Spinal cord (tissue), 9 donors: ENCODE measurements at regions not wholly inside any gene's neighbourhood (a gene's known extent, or its start where the extent isn't known, plus 50 kb on each side); places are given as distances from the start of the nearest gene placed in this dataset.
A peak's percentile ranks its signal among the peaks of the same experiment; 100 is the strongest.
"Not testable (repeated sequence)": the region's sequence is repeated elsewhere in the genome, so short reads cannot be mapped to it uniquely, and the experiment has no call there.

Source experiments
- DNase-seq, 6 donors: peaks; one replicate each; pipeline versions ENCODE4 v3.0.0 to v3.0.0-alpha.2; 2013 to 2015; ENCODE audit warnings: low spot score in 6 of 6, low read depth in 4 of 6
- H3K27ac ChIP-seq: one replicate; pipeline ENCODE4 v1.5.1; 2013; ENCODE audit warnings: low read depth, low read length, control low read depth
- H3K27me3 ChIP-seq: one replicate; pipeline ENCODE4 v1.6.1; 2013; ENCODE audit warnings: low read length; ENCODE audit not compliant: control insufficient read depth, insufficient read depth
- H3K36me3 ChIP-seq: one replicate; pipeline ENCODE4 v1.6.1; 2013; ENCODE audit warnings: low read length; ENCODE audit not compliant: control insufficient read depth, insufficient read depth
- H3K4me1 ChIP-seq: one replicate; pipeline ENCODE4 v1.6.1; 2013; ENCODE audit warnings: low read length; ENCODE audit not compliant: control insufficient read depth, insufficient read depth
- H3K4me3 ChIP-seq: one replicate; pipeline ENCODE4 v1.5.1; 2013; ENCODE audit warnings: low read depth, low read length, control low read depth
- H3K9me3 ChIP-seq: one replicate; pipeline ENCODE4 v1.6.1; 2013; ENCODE audit warnings: low read length; ENCODE audit not compliant: control insufficient read depth, insufficient read depth
- WGBS: methylation state at CpG from one replicate; pipeline ENCODE4 v1.1.5; 2013; ENCODE audit warnings: missing lambda C conversion rate; ENCODE audit not compliant: insufficient coverage; 5-methylcytosine and 5-hydroxymethylcytosine counted together
- donor health status: healthy.

GRCh38 chr10:63965846-63966245 lies 444.6 kb downstream of the REEP3 start:
- no CpG with 5 or more reads among the region's 4 CpGs for WGBS
- Histone ChIP-seq H3K27me3 (no peaks in the 10 kb centered on the region), H3K4me1 (no peaks in the 10 kb centered on the region), H3K36me3 (no peaks in the 10 kb centered on the region), H3K4me3 (no peak overlapping the region), H3K27ac (no peak overlapping the region), H3K9me3 (no peaks in the 10 kb centered on the region)
- DNase-seq: peak in 1 of 6 donors; percentile 49

GRCh38 chr10:63972949-63973827 lies 452.0 kb downstream of the REEP3 start:
- Histone ChIP-seq H3K36me3 (no peaks in the 10 kb centered on the region), H3K4me1 (no peaks in the 10 kb centered on the region), H3K4me3 (no peak overlapping the region), H3K27me3 (no peaks in the 10 kb centered on the region), H3K27ac (no peak overlapping the region), H3K9me3 (no peaks in the 10 kb centered on the region)
- 83% methylated on average over 49 of the region's 51 CpGs for whole genome bisulfite sequencing
- DNase-seq: no peak

- DNase-seq: peak in 2 of 6 donors; percentile 17 to 25
- 61% methylated on average over 4 of the region's 5 CpGs for WGBS
- H3K27me3 ChIP-seq: no peaks in the 10 kb centered on the region
- no peak overlapping the region for H3K27ac ChIP-seq
- H3K36me3 ChIP-seq: no peaks in the 10 kb centered on the region
- no peaks in the 10 kb centered on the region for H3K4me1 ChIP-seq
- H3K9me3 ChIP-seq: no peaks in the 10 kb centered on the region
- H3K4me3 ChIP-seq: no peak overlapping the region
Observed at GRCh38 chr10:63976538-63976937, 455.3 kb downstream of the REEP3 start.

DNA sequence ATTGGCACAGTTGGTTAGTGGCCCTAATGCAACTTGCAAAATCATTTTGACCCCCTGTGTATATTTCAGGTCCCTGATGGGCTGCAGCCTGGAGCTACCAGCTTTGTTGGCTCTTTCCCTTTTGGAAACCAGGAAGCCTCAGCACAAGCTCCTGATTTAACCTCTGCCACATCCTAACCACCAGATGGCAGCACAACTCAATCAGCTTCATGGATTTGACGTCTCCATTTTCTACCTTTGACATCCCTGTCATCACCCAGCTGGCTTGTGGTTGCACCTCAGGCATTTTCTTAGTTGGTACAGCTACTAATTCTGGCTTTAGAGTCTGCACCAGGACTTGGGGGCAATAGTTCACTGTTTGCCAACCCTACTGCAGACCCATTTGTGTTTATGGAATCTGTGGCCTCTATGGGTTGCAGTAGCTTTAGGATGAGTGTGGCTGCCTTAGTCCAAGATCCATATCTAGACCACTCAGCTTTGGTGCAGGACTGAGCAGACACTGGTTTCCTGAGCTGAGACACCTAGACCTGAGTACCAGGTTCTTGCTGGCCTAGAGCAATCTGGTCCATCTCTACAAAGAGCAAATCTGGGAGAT lies 456.2 kb downstream of the REEP3 start:
- peak in 4 of 6 donors; percentile 6 to 57 (median 28) for DNase-seq
- Histone ChIP-seq H3K27ac (no peak overlapping the region), H3K4me3 (no peak overlapping the region), H3K27me3 (no peaks in the 10 kb centered on the region), H3K4me1 (no peaks in the 10 kb centered on the region), H3K36me3 (no peaks in the 10 kb centered on the region), H3K9me3 (no peaks in the 10 kb centered on the region)
- WGBS: 14% methylated on average over 1 of the region's 1 CpG

DNA sequence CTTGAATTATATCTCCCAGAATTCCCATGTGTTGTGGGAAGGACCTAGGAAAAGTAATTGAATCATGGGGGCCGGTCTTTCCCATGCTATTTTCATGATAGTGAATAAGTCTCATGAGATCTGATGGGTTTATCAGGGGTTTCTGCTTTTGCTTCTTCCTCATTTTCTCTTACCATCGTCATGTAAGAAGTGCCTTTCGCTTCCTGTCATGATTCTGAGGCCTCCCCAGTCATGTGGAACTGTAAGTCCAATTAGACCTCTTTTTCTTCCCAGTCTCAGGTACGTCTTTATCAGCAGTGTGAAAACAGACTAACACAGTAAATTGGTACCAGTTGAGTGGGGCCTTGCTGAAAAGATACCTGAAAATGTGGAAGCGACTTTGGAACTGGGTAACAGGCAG lies 459.7 kb downstream of the REEP3 start:
- H3K4me1 ChIP-seq, H3K27me3 ChIP-seq, H3K4me3 ChIP-seq, H3K36me3 ChIP-seq, H3K27ac ChIP-seq, DNase-seq, H3K9me3 ChIP-seq: not testable (repeated sequence)
- 61% methylated on average over 4 of the region's 5 CpGs for WGBS

GRCh38 chr10:63984061-63984460 lies 462.9 kb downstream of the REEP3 start:
- H3K4me3 ChIP-seq, H3K4me1 ChIP-seq, H3K36me3 ChIP-seq, DNase-seq, H3K27me3 ChIP-seq, H3K9me3 ChIP-seq, H3K27ac ChIP-seq: not testable (repeated sequence)
- no CpG with 5 or more reads among the region's 2 CpGs for WGBS

DNA sequence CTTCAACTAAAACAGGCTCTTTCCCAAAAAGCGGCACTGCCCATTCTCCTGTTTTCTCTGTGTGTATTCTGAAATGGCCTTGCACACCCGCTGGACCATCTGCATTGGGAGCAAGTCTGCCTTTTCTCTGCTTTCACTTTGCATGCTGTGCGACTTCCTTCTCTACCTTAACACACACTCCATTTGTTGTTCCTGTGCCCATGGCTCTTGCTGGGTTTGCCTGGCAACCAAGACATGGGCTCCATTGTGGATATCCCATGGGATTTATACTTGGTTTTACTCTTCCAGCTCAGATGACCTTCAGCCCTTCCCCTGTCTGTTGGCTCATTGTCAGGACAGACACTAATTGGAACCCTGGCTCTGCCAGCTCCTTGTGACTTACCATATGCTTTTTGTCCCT lies 465.3 kb downstream of the REEP3 start:
- 78% methylated on average over 3 of the region's 3 CpGs for WGBS
- H3K27me3 ChIP-seq: no peaks in the 10 kb centered on the region
- no peaks in the 10 kb centered on the region for H3K36me3 ChIP-seq
- DNase-seq: no peak
- H3K9me3 ChIP-seq: peaks cover 4% of the 10 kb centered on the region
- no peaks in the 10 kb centered on the region for H3K4me1 ChIP-seq
- H3K27ac ChIP-seq: no peak overlapping the region
- H3K4me3 ChIP-seq: no peak overlapping the region

- no peak overlapping the region for H3K4me3 ChIP-seq
- no peak for DNase-seq
- no peaks in the 10 kb centered on the region for H3K36me3 ChIP-seq
- WGBS: 60% methylated on average over 1 of the region's 2 CpGs
- H3K27ac ChIP-seq: no peak overlapping the region
- peaks cover 4% of the 10 kb centered on the region for H3K9me3 ChIP-seq
- H3K4me1 ChIP-seq: no peaks in the 10 kb centered on the region
- no peaks in the 10 kb centered on the region for H3K27me3 ChIP-seq
Observed at GRCh38 chr10:63987212-63987611, 466.0 kb downstream of the REEP3 start.

DNA sequence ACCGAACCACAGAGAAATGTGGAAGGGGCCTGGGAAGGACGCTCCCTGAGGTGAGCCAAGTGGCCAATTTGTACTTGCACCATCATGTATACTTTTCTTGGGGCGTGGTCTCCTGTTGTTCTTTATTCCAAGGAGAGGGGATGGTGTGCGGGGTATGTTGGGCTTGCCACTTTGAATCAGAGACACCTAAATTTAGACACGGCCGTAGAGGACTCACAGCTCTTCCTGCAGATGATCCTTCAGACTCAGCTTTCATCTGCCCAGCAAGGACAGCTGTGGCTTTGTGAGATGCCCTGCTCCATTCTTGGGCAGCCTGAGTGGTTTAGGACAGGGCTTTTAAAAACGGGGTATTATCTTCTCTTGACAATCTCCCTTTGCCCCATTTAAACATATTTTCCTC lies 473.2 kb downstream of the REEP3 start:
- WGBS: 68% methylated on average over 4 of the region's 7 CpGs
- Histone ChIP-seq H3K9me3 (peaks cover 3% of the 10 kb centered on the region), H3K27ac (no peak overlapping the region), H3K27me3 (no peaks in the 10 kb centered on the region), H3K36me3 (no peaks in the 10 kb centered on the region), H3K4me3 (no peak overlapping the region), H3K4me1 (peaks cover 3% of the 10 kb centered on the region)
- DNase-seq: no peak

- DNase-seq: no peak
- Histone ChIP-seq H3K4me3 (no peak overlapping the region), H3K27ac (no peak overlapping the region), H3K27me3 (no peaks in the 10 kb centered on the region), H3K9me3 (no peaks in the 10 kb centered on the region), H3K36me3 (no peaks in the 10 kb centered on the region), H3K4me1 (no peaks in the 10 kb centered on the region)
- WGBS: 91% methylated on average over 8 of the region's 8 CpGs
Observed at GRCh38 chr10:64007157-64007556, 486.0 kb downstream of the REEP3 start.
